H1 (cell line): ENCODE measurements at regions not wholly inside any gene's neighbourhood (a gene's known extent, or its start where the extent isn't known, plus 50 kb on each side); places are given as distances from the start of the nearest gene placed in this dataset.

Source experiments
- CTCF ChIA-PET: fragments of 300-600 bp; sonication (Branson Sonifier 250); formaldehyde crosslinking; loops from one replicate; lab custom pipeline; 2021; ENCODE audit not compliant: partially characterized antibody; lab: Charles Lee
- POLR2A ChIA-PET: fragments of 300-600 bp; sonication (Branson Sonifier 250); formaldehyde crosslinking; loops from one replicate; lab custom pipeline; 2021; ENCODE audit warnings: inconsistent platforms; ENCODE audit not compliant: partially characterized antibody; lab: Charles Lee
- DNase-seq, 2 experiments: peaks; one replicate each; pipeline versions ENCODE4 v3.0.0 to v3.0.0-alpha.2; 2010 to 2022; ENCODE audit warnings: low spot score in 2 of 2, low read depth in 1 of 2, mixed read lengths in 1 of 2
- FAIRE-seq: peaks from 2 replicates; lab custom pipeline; 2011; peaks lifted over from hg19 to GRCh38; lab: Jason Lieb, UNC
- H2AFZ ChIP-seq: 2 replicates; pipeline ENCODE4 v1.8.1; 2012; ENCODE audit warnings: low read length, inconsistent platforms
- H2AK5ac ChIP-seq: 2 replicates; pipeline ENCODE4 v1.6.1; 2013; ENCODE audit warnings: low read depth, low read length
- H2BK120ac ChIP-seq: replicated peaks from 2 replicates; pipeline ENCODE3; 2013; ENCODE audit warnings: low read depth, low read length, inconsistent platforms
- H2BK12ac ChIP-seq: 2 replicates; pipeline ENCODE4 v1.6.1; 2013; ENCODE audit warnings: low read depth, low read length
- H2BK15ac ChIP-seq: 2 replicates; pipeline ENCODE4 v1.6.1; 2013; ENCODE audit warnings: low read length
- H2BK20ac ChIP-seq: 2 replicates; pipeline ENCODE4 v1.6.1; 2013; ENCODE audit warnings: low read length
- H2BK5ac ChIP-seq: 2 replicates; pipeline ENCODE4 v1.6.1; 2013; ENCODE audit warnings: low read depth, low read length
- H3K14ac ChIP-seq: 2 replicates; pipeline ENCODE4 v1.6.1; 2013; ENCODE audit warnings: inconsistent platforms; ENCODE audit not compliant: insufficient read length
- H3K18ac ChIP-seq: 2 replicates; pipeline ENCODE4 v1.6.1; 2013; ENCODE audit warnings: low read length; ENCODE audit errors: extremely low read depth
- H3K23ac ChIP-seq: 2 replicates; pipeline ENCODE4 v1.6.1; 2013; ENCODE audit warnings: inconsistent platforms; ENCODE audit not compliant: insufficient read length
- H3K23me2 ChIP-seq: 2 replicates; pipeline ENCODE4 v1.6.1; 2013; ENCODE audit warnings: low read depth, low read length
- H3K27ac ChIP-seq: 2 replicates; pipeline ENCODE4 v1.6.1; 2011; ENCODE audit warnings: low read depth, low read length, inconsistent platforms
- H3K27me3 ChIP-seq, 4 experiments: replicated peaks in 1 of 4; 1 replicate in 1 of 4; 2 replicates in 3 of 4; pipeline versions ENCODE4 v1.6.1 to v1.8.1; 2011 to 2013; ENCODE audit warnings: low read length in 3 of 4, mild to moderate bottlenecking in 3 of 4, inconsistent platforms in 2 of 4, mixed read lengths in 2 of 4, moderate library complexity in 1 of 4; ENCODE audit not compliant: control insufficient read depth in 3 of 4, insufficient read depth in 3 of 4; ENCODE audit errors: extremely low read depth in 1 of 4
- H3K36me3 ChIP-seq, 4 experiments: 2 replicates each; pipeline versions ENCODE4 v1.6.1 to v1.8.1; 2011 to 2013; ENCODE audit warnings: mild to moderate bottlenecking in 4 of 4, low read length in 3 of 4, moderate library complexity in 2 of 4, control low read depth in 1 of 4, inconsistent platforms in 1 of 4; ENCODE audit not compliant: insufficient read depth in 4 of 4, control insufficient read depth in 2 of 4
- H3K4ac ChIP-seq: replicated peaks from 2 replicates; pipeline ENCODE3; 2013; ENCODE audit warnings: low read length, low read depth, mixed read lengths, inconsistent platforms; ENCODE audit not compliant: insufficient read length
- H3K4me1 ChIP-seq, 4 experiments: replicated peaks in 1 of 4; 1 replicate in 1 of 4; 2 replicates in 3 of 4; pipeline versions ENCODE4 v1.6.1 to v1.8.1; 2011 to 2013; ENCODE audit warnings: low read length in 3 of 4, inconsistent platforms in 2 of 4, mixed read lengths in 1 of 4; ENCODE audit not compliant: insufficient read depth in 4 of 4, control insufficient read depth in 3 of 4
- H3K4me2 ChIP-seq, 2 experiments: 2 replicates each; pipeline versions ENCODE4 v1.6.1 to v1.8.1; 2011 to 2013; ENCODE audit warnings: low read depth in 2 of 2, low read length in 2 of 2, control low read depth in 1 of 2, inconsistent platforms in 1 of 2, mild to moderate bottlenecking in 1 of 2; ENCODE audit not compliant: insufficient read depth in 1 of 2
- H3K4me3 ChIP-seq, 4 experiments: fragments of 200-600, 300-600 bp in 1 of 4; sonication (generic), shearing (Covaris generic), sonication (Bioruptor Twin) in 1 of 4; 2 replicates each; pipeline versions ENCODE4 v1.5.1 to v1.8.1; 2011 to 2016; ENCODE audit warnings: low read length in 4 of 4, low read depth in 3 of 4, control low read depth in 2 of 4, inconsistent platforms in 2 of 4, mild to moderate bottlenecking in 2 of 4, mixed read lengths in 1 of 4, moderate library complexity in 1 of 4; ENCODE audit not compliant: insufficient read depth in 2 of 4; ENCODE audit errors: extremely low read depth in 1 of 4
- H3K56ac ChIP-seq: replicated peaks from 2 replicates; pipeline ENCODE3; 2013; ENCODE audit warnings: low read depth, mild to moderate bottlenecking, mixed read lengths, low read length, inconsistent platforms; ENCODE audit not compliant: insufficient read length
- H3K79me1 ChIP-seq: 2 replicates; pipeline ENCODE4 v1.6.1; 2013; ENCODE audit warnings: low read depth, low read length, control low read depth
- H3K79me2 ChIP-seq, 2 experiments: 2 replicates each; pipeline versions ENCODE4 v1.6.1 to v1.8.1; 2012 to 2013; ENCODE audit warnings: low read length in 2 of 2, mild to moderate bottlenecking in 2 of 2, inconsistent platforms in 1 of 2; ENCODE audit not compliant: insufficient read depth in 2 of 2, control insufficient read depth in 1 of 2
- H3K9ac ChIP-seq, 4 experiments: replicated peaks in 1 of 4; 1 replicate in 1 of 4; 2 replicates in 3 of 4; pipeline versions ENCODE4 v1.6.1 to v1.8.1; 2011 to 2013; ENCODE audit warnings: low read depth in 3 of 4, low read length in 3 of 4, control low read depth in 2 of 4, mild to moderate bottlenecking in 2 of 4, moderate library complexity in 2 of 4, inconsistent platforms in 1 of 4; ENCODE audit errors: extremely low read depth in 1 of 4
- H3K9me3 ChIP-seq, 2 experiments: 2 replicates each; pipeline versions ENCODE4 v1.6.1 to v1.8.1; 2012 to 2013; ENCODE audit warnings: mild to moderate bottlenecking in 2 of 2, moderate library complexity in 2 of 2, control low read depth in 1 of 2, inconsistent platforms in 1 of 2, low read depth in 1 of 2, low read length in 1 of 2, mixed read lengths in 1 of 2; ENCODE audit not compliant: insufficient read depth in 2 of 2
- H4K20me1 ChIP-seq, 2 experiments: replicated peaks in 1 of 2; 2 replicates each; pipeline versions ENCODE3 to v1.8.1; 2011 to 2013; ENCODE audit warnings: inconsistent platforms in 2 of 2, low read length in 2 of 2, mild to moderate bottlenecking in 1 of 2; ENCODE audit not compliant: insufficient read depth in 2 of 2, control insufficient read depth in 1 of 2
- H4K5ac ChIP-seq: 2 replicates; pipeline ENCODE4 v1.6.1; 2013; ENCODE audit warnings: low read length, low read depth, mixed read lengths, inconsistent platforms; ENCODE audit not compliant: insufficient read length
- H4K8ac ChIP-seq: 2 replicates; pipeline ENCODE4 v1.8.0; 2013; ENCODE audit warnings: mild to moderate bottlenecking, moderate library complexity, low read length, inconsistent platforms; ENCODE audit not compliant: insufficient read depth; ENCODE audit errors: extremely low read depth
- H4K91ac ChIP-seq: replicated peaks from 2 replicates; pipeline ENCODE3; 2013; ENCODE audit warnings: low read length, mixed read lengths, inconsistent platforms; ENCODE audit not compliant: insufficient read length
- GABPA ChIP-seq: IDR thresholded peaks from 2 replicates; pipeline ENCODE4 v1.6.1; 2011; ENCODE audit warnings: mild to moderate bottlenecking, low read length, moderate library complexity, borderline replicate concordance; ENCODE audit not compliant: insufficient read depth
- POLR2AphosphoS5 ChIP-seq: IDR thresholded peaks from 2 replicates; pipeline ENCODE4 v1.6.1; 2011; ENCODE audit warnings: low read depth, low read length
- RXRA ChIP-seq: IDR thresholded peaks from 2 replicates; pipeline ENCODE4 v1.6.1; 2011; ENCODE audit warnings: low read depth, mild to moderate bottlenecking, low read length, moderate library complexity; ENCODE audit not compliant: insufficient read depth
- WGBS, 2 experiments: shearing (Covaris generic) in 1 of 2; methylation state at CpG; one replicate each; pipeline versions ENCODE4 v1.1.6 to v1.1.7; 2013 to 2015; ENCODE audit warnings: low lambda C conversion rate in 2 of 2, mixed read lengths in 2 of 2, inconsistent platforms in 1 of 2, low coverage in 1 of 2, missing lambda C conversion rate in 1 of 2; ENCODE audit not compliant: insufficient replicate concordance in 2 of 2, insufficient coverage in 1 of 2, insufficient read length in 1 of 2; ENCODE audit errors: extremely low coverage in 1 of 2, missing lambda C conversion rate in 1 of 2; 5-methylcytosine and 5-hydroxymethylcytosine counted together
- TF ChIP-seq, protein P1 (sequence below): IDR thresholded peaks from 2 replicates; pipeline ENCODE4 v1.6.1; 2011; ENCODE audit warnings: low read length, improper control_type of control experiment

DNA sequence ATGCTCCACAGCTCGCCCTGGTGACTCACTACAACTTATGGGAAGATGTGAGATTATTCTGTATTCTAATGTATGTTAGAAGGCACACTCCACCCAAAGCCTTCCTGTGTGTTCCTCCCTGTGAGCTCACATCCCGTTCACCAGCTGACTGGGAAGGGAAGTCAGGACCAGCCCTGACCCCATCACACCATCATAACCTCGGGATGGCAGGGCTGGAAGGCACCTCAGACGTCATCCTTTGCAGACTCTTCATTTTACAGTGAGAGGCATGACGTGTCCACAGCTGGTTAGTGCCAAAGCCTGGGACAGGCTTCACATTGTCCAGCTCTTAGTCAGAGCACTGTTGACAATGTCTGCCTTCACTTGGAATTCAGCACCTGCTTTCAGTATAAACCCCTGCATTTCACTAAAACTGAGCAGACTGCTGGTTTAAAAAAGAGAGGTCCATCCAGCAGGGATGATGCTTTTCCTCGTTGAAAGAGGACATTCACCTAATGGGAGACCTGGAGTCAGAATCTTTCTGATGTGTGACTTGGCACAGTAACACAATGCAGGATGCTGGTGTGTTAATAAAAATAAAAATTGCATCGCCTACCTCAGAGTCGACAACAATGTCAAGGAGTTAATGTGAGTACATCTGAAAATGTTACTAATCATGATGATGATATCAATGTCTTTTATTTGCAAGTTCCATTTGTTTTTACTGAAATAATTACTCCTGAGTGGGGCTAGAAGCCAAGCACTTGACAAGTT, 418.0 kb upstream of the TNP1 start:
- H4K91ac ChIP-seq: no peak overlapping the region
- POLR2A ChIA-PET: no interaction called here
- CTCF ChIA-PET: interaction anchor here (1.0 kb wide), 1 partner anchor 593 kb away, joined by 3 read pairs; no protein-coding TSS in a partner anchor
- H2BK20ac ChIP-seq: no peak overlapping the region
- 83% methylated on average over 8 of the region's 8 CpGs; no CpG with 5 or more reads in 1 of the 2 experiments for WGBS, 2 experiments
- H3K27me3 ChIP-seq: peaks cover 33 to 63% (median 48%) of the 10 kb centered on the region in 4 experiments
- H3K36me3 ChIP-seq: no peaks in the 10 kb centered on the region
- no peak overlapping the region for H3K18ac ChIP-seq
- H2AFZ ChIP-seq: no peak overlapping the region
- no peak overlapping the region for H3K4me3 ChIP-seq
- no peak overlapping the region for H3K56ac ChIP-seq
- no peak overlapping the region for H2BK15ac ChIP-seq
- no peak for TF ChIP-seq POLR2AphosphoS5
- no peak for TF ChIP-seq RXRA
- TF ChIP-seq GABPA: no peak
- TF ChIP-seq, protein P1, sequence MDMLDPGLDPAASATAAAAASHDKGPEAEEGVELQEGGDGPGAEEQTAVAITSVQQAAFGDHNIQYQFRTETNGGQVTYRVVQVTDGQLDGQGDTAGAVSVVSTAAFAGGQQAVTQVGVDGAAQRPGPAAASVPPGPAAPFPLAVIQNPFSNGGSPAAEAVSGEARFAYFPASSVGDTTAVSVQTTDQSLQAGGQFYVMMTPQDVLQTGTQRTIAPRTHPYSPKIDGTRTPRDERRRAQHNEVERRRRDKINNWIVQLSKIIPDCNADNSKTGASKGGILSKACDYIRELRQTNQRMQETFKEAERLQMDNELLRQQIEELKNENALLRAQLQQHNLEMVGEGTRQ: no peak
- no peak overlapping the region for H2AK5ac ChIP-seq
- H3K79me1 ChIP-seq: no peaks in the 10 kb centered on the region
- H3K9ac ChIP-seq: no peak overlapping the region
- no peaks in the 10 kb centered on the region for H3K4me1 ChIP-seq
- no peak overlapping the region for H3K23ac ChIP-seq
- H3K79me2 ChIP-seq: no peaks in the 10 kb centered on the region
- H4K5ac ChIP-seq: no peak overlapping the region
- H2BK5ac ChIP-seq: no peak overlapping the region
- DNase-seq (no peak), FAIRE-seq (no peak)
- no peaks in the 10 kb centered on the region for H3K23me2 ChIP-seq
- H3K4me2 ChIP-seq: no peak overlapping the region
- no peak overlapping the region for H2BK120ac ChIP-seq
- H3K9me3 ChIP-seq: no peaks in the 10 kb centered on the region
- no peak overlapping the region for H4K8ac ChIP-seq
- H3K27ac ChIP-seq: no peak overlapping the region
- no peak overlapping the region for H3K4ac ChIP-seq
- no peak overlapping the region for H2BK12ac ChIP-seq
- H4K20me1 ChIP-seq: peaks cover 4 to 10% of the 10 kb centered on the region in 2 experiments
- H3K14ac ChIP-seq: no peak overlapping the region
